HG02759 (cell line): ENCODE measurements at regions not wholly inside any gene's neighbourhood (a gene's known extent, or its start where the extent isn't known, plus 50 kb on each side); places are given as distances from the start of the nearest gene placed in this dataset.
"Not testable (repeated sequence)": the region's sequence is repeated elsewhere in the genome, so short reads cannot be mapped to it uniquely, and the experiment has no call there.

Experiments
- ATAC-seq: cut with Tn5 transposase; IDR thresholded peaks from one replicate; pipeline ENCODE4 v1.9.1; 2021; ENCODE audit warnings: mild to moderate bottlenecking, moderate library complexity; ENCODE audit not compliant: unreplicated experiment

- ATAC-seq, result no peak
Measured at GRCh38 chr13:79998381-79998880, 342.5 kb downstream of the SPRY2 start.

GRCh38 chr13:79997244-79997643, 343.7 kb downstream of the SPRY2 start:
- ATAC-seq, result no peak

GRCh38 chr13:79995334-79995733, 345.6 kb downstream of the SPRY2 start:
- no peak for ATAC-seq

GRCh38 chr13:79992111-79992510, 348.8 kb downstream of the SPRY2 start:
- no peak for ATAC-seq

GRCh38 chr13:79990048-79990447, 350.9 kb downstream of the SPRY2 start:
- no peak for ATAC-seq

- ATAC-seq, result no peak
Measured at GRCh38 chr13:79989217-79989661, 351.7 kb downstream of the SPRY2 start.

- ATAC-seq, result no peak
Measured at GRCh38 chr13:79988573-79988972, 352.4 kb downstream of the SPRY2 start.

- no peak for ATAC-seq
Measured at GRCh38 chr13:79987761-79988160, 353.2 kb downstream of the SPRY2 start.

- ATAC-seq, result no peak
Measured at GRCh38 chr13:79987323-79987722, 353.6 kb downstream of the SPRY2 start.

- no peak for ATAC-seq
Measured at GRCh38 chr13:79986890-79987289, 354.0 kb downstream of the SPRY2 start.

- ATAC-seq, result not testable (repeated sequence)
Measured at GRCh38 chr13:79974935-79975650, 365.8 kb downstream of the SPRY2 start.

GRCh38 chr13:79973533-79973963, 367.4 kb downstream of the SPRY2 start:
- peak; percentile 93 for ATAC-seq

GRCh38 chr13:79972066-79972569, 368.8 kb downstream of the SPRY2 start:
- no peak for ATAC-seq

GRCh38 chr13:79966493-79966895, 374.4 kb downstream of the SPRY2 start:
- no peak for ATAC-seq

GRCh38 chr13:79966059-79966458, 374.9 kb downstream of the SPRY2 start:
- no peak for ATAC-seq

- ATAC-seq, result no peak
Measured at GRCh38 chr13:79946556-79946955, 394.4 kb downstream of the SPRY2 start.

- no peak for ATAC-seq
Measured at GRCh38 chr13:79943346-79944023, 397.4 kb downstream of the SPRY2 start.

- ATAC-seq, result no peak
Measured at GRCh38 chr13:79941752-79942151, 399.2 kb downstream of the SPRY2 start.

- no peak for ATAC-seq
Measured at GRCh38 chr13:79939689-79940088, 401.2 kb downstream of the SPRY2 start.

- ATAC-seq, result no peak
Measured at GRCh38 chr13:79937771-79938216, 403.1 kb downstream of the SPRY2 start.

GRCh38 chr13:79937311-79937710, 403.6 kb downstream of the SPRY2 start:
- no peak for ATAC-seq
